HG03045 (cell line): ENCODE measurements at regions not wholly inside any gene's neighbourhood (a gene's known extent, or its start where the extent isn't known, plus 50 kb on each side); places are given as distances from the start of the nearest gene placed in this dataset.

Experiments
- ATAC-seq: cut with Tn5 transposase; IDR thresholded peaks from one replicate; pipeline ENCODE4 v1.9.1; 2021; ENCODE audit warnings: mild to moderate bottlenecking, moderate library complexity; ENCODE audit not compliant: unreplicated experiment

DNA sequence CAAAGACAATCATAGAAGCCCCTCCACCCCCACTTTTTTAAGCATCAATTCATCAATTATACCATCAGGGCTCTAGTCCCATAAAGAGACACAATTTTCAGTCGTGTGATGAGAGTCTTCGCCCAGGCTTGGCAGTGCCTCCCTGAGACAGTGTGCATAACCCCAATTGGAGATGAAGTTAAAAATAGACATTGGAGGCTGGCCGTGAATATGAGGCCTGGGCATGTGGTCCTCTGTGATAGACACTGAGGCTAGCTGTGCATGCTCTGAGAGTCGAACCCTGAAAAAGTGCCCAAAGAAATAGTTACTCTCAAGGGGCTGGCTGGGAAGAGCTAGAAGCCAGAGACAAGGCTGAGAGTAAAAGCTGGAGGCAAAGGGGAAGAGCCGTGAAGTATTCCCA, 248.6 kb upstream of the NR4A3 start:
- ATAC-seq = no peak

DNA sequence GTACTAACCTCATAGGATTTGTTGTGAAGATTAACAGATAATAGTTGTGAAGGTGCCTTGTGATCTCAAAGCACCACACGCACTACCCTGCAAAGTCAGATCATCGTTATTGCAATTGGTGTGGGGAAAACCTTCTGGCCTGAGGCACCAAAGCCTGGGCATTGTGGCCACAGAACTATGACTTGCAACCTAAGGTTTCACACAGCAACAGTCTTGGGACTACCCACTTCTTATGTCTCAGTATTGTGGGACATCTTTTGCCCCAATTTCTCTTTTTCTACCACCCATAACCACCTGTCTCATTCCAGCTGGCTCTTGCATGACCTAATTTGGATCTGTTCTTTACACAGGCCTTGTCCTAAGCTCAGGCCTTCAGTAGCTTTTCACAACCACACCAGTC, 247.8 kb upstream of the NR4A3 start:
- ATAC-seq = no peak

- no peak for ATAC-seq
Observed at GRCh38 chr9:99576002-99576401, 245.7 kb upstream of the NR4A3 start.

DNA sequence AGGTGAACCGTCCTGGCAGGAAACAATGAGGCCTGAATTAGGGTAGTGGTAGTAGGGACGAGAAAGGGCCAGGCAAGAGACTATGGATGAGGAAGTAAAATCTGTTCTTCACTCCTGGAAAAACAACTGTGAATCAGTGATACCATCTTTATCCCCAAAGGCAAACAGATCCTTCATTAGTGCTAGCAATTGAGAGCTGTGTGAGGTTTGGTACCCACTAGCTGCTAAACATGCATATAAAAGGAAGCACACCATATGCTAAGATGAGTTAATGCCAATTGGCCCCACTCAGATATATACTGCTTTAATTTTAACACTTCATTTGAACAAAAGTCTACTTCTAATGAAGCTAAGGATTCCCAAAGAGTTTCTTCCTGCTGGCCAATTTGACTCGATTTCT, 244.8 kb upstream of the NR4A3 start:
- ATAC-seq = no peak

GRCh38 chr9:99577351-99577750, 244.3 kb upstream of the NR4A3 start:
- no peak for ATAC-seq

DNA sequence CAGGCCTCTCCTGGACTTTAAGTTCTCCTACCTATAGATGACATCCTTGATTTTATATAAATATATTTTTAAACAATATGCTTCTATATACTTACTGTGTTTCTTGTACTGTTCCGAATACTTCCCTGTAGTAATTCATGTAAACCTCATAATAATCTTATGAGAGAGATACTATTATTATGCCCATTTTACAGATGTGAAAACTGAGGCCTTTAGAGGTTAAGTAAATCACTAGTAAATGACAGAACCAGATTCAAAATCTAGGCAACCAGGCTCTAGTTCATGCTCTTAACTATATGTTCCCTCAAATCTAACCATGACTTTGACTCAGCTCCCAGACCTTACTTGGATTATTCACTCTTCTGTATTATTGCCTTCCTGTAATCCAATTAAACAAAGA, 243.0 kb upstream of the NR4A3 start:
- ATAC-seq = no peak

GRCh38 chr9:99579964-99580363, 241.7 kb upstream of the NR4A3 start:
- ATAC-seq = no peak

- ATAC-seq = no peak
Observed at GRCh38 chr9:99582814-99583213, 238.9 kb upstream of the NR4A3 start.

DNA sequence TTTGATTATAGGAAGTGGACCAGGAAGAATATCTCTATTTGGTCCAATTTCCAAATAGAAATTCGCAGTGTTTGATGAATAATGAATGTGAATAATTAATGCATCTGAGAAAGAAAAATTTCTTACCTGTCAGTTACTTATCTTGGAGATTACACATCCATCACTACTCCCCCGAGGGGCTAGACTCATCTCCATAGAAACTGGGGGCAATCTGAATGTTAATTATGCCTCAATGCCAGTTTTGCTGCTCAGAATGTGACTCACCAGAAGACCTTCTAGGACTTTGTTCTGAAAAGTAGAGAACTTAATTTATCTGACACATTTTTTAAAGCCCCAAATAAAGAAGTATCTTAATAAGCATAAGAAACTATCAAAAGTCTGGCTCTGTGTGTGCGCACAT, 233.4 kb upstream of the NR4A3 start:
- ATAC-seq = no peak

DNA sequence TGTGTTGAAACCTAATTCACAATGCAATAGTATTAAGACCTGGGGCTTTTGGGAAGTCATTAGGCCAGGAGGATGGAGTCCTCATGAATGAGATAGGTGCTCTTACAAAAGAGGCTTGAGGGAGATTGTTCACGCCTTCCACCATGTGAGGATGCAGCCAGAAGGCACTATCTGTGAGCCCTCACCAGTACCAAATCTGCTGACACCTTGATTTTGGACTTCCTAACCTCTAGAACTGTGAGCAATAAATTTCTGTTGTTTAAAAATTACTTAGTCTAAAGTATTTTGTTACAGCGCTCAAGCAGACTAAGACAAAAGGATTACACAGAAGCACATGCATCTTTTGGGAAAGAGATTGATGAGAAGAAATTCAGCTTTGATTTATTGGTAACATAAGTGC, 232.9 kb upstream of the NR4A3 start:
- ATAC-seq = no peak

DNA sequence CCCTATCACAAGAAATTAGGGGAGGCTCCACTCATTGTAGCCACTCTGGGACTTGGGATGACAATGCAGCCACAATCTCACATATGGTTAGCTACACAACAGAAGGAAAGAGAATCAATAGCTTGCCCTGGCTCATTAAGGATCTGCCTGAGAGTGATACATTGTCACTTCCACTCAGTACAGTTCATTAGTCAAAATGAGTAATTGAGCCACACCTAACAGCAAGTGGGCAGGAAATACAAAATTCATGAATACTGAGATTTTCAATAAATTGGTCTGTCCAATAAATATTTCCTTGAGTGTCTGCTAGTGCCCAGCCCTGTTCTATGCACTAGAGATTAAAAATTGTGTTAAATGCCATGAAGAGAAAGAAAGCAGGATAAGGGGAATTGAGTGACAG, 231.3 kb upstream of the NR4A3 start:
- no peak for ATAC-seq

DNA sequence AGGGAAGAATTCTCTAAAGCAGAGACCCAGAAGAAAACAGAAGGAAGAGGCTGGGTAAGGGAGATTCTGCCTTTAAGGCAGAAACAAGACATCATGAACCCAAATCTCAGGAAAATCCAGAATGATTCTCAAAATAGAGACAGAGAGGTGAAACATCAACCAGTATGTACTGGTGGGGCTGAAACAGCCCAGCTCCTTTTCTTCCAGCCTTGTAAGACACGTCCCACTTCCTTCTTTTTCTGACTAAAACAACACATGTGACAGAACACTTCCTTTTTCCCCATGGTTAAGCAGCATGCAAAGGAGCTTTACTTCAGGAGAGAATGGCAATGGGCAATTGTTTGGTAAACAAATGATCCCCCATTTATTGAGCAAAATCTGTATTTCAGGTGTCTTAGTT, 230.8 kb upstream of the NR4A3 start:
- ATAC-seq = no peak

- ATAC-seq = no peak
Observed at GRCh38 chr9:99591770-99592169, 229.9 kb upstream of the NR4A3 start.

GRCh38 chr9:99592834-99593574, 228.7 kb upstream of the NR4A3 start:
- ATAC-seq = no peak

GRCh38 chr9:99593610-99594009, 228.1 kb upstream of the NR4A3 start:
- no peak for ATAC-seq

GRCh38 chr9:99594056-99594780, 227.5 kb upstream of the NR4A3 start:
- no peak for ATAC-seq

DNA sequence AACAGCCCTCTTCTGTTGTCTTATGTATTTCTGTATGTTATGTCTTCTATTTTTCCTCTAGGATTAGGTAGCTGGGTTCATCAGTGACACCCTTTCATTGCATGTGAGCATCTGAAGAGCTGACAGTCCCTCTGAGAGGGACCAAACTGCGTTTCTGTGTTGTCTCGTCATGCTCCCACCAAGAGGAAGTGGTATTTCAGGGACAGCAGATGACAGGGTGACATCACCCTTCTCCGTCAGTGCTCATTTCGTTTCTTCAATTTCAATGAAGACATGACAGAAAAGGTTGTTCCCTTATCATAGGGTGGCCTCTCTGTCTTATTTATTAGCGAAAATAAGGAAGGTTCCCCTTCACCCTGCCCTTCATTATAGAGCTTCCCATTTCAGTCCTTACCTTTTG, 225.9 kb upstream of the NR4A3 start:
- ATAC-seq = no peak

DNA sequence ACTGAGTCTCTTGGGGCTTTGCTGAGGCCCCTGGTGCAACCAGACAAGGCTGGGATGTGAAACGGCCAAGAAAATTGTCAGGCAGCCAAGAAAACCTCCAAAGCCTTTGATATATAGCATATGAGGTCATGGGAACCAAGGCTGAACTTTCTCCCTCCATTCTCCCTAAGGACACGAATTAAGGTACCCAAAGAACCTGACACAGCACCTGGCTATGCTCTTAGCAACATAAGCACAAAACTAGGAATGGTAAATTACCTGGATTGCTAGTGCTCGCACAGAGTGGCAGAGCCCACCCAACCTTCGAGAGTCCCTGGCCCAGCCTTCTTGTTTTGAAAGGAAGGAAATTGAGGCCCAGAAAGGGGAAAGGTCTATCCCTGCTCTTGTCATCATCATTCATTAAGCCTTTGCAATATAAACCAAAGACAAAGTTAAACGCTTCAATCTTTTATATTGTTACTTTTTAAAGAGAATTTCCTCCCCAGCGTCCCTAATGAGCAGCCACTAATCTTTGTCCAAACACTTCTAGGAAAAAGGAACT, 220.0 kb upstream of the NR4A3 start:
- no peak for ATAC-seq

GRCh38 chr9:99602854-99603253, 218.8 kb upstream of the NR4A3 start:
- no peak for ATAC-seq

DNA sequence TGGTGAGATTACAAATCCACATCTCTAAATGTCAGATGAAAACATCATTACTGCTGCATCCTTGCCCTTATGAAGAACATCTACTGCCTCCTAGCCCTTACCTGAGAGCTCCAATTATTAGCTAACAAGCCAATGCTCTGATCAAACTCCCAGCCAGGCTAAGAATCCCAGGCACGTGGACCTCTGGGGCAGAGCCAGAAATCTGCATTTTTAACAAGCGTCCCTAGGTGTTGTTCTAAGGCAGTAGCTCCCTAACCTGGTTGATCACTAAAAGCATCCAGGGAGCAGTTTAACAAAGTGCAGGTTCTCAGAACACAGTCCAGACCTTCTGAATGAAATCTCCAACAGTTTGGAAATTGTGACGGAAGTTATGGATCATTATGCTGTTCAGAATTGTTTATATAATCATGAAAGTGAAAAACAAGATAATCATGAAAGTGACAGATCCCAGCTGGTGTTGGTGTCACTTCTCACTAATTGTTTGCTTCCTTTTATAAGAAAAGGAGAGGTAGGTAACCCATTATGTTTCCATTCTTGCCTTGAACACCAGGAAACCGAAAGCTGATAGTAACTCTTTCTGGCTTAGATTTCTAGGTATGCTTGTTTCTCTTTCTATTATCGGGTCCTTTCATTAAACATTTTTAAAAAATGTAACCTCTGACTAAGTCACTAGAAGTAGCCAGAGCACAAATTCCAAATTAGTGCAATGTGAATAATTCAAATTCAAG, 216.5 kb upstream of the NR4A3 start:
- no peak for ATAC-seq

DNA sequence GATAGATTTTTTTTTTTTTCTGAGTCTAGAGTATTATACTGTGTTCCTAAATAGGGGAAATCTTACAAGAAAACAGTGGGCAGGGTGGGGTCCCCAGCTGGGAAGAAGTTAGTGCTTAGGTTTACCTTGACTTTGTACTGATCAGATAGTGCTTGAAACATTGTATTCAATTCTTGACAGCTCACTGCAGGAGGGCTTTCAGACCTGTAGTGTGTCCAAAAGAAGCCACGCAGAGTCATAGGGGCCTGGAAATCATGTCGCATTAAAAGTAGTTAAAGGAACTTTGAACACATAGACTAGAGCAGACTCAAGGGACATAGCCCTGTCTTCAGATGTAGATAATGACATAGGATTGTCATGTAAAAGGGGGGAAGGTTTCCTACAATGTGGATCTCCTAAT, 215.4 kb upstream of the NR4A3 start:
- no peak for ATAC-seq

DNA sequence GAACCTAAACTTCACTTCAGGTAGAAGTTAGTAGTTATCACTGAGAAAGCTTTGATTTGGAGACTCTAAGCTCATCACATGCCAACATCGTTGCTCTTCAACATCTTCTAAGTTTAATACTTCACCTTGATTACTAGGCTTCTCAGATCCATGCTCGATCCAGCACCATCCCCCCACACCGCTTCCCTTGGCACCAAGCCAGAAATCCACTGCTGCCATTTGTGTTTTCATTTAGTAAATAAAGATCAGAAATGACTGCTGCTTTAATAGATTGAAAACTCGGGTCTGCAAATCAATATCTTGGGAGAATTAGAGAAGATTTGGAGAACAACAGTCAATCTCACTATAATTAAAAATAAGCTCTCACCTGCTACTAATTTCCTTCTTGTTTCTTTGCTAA, 214.7 kb upstream of the NR4A3 start:
- ATAC-seq = no peak
